Heart right ventricle (tissue), 16 donors: ENCODE measurements at regions not wholly inside any gene's neighbourhood (a gene's known extent, or its start where the extent isn't known, plus 50 kb on each side); places are given as distances from the start of the nearest gene placed in this dataset.

Source experiments
- ATAC-seq, 8 donors: fragments of 200-7000 bp; cut with Tn5 transposase; one replicate each; pipeline ENCODE4 v1.9.1; 2020; ENCODE audit warnings: mild to moderate bottlenecking in 8 of 8, moderate library complexity in 8 of 8, moderate number of reproducible peaks in 1 of 8
- DNase-seq, 2 donors: peaks; one replicate each; pipeline ENCODE4 v3.0.0-alpha.2; 2020
- H3K27ac ChIP-seq, 10 donors: fragments of 200-600 bp; sonication (generic) in 2 of 10; one replicate each; pipeline versions ENCODE4 v1.5.0 to v1.8.0; 2020 to 2022; ENCODE audit warnings: mild to moderate bottlenecking in 3 of 10
- H3K27me3 ChIP-seq, 7 donors: fragments of 200-600 bp; one replicate each; pipeline ENCODE4 v1.8.0; 2021 to 2022; ENCODE audit warnings: mild to moderate bottlenecking in 2 of 7
- H3K36me3 ChIP-seq, 9 donors: fragments of 200-600 bp; sonication (generic) in 1 of 9; one replicate each; pipeline versions ENCODE4 v1.5.0 to v1.8.0; 2020 to 2022; ENCODE audit warnings: mild to moderate bottlenecking in 2 of 9
- H3K4me1 ChIP-seq, 9 donors: fragments of 200-600 bp; sonication (generic) in 1 of 9; one replicate each; pipeline versions ENCODE4 v1.5.0 to v1.8.0; 2020 to 2022; ENCODE audit warnings: mild to moderate bottlenecking in 4 of 9
- H3K4me3 ChIP-seq, 10 donors: fragments of 200-600 bp; sonication (generic) in 2 of 10; one replicate each; pipeline versions ENCODE4 v1.5.0 to v1.8.0; 2020 to 2022; ENCODE audit warnings: mild to moderate bottlenecking in 7 of 10, moderate library complexity in 2 of 10
- H3K9me3 ChIP-seq, 11 donors: fragments of 200-600 bp in 10 of 11; sonication (generic) in 2 of 11; one replicate each; pipeline versions ENCODE4 v1.5.0 to v1.8.0; 2013 to 2022; ENCODE audit warnings: mild to moderate bottlenecking in 2 of 11, control low read depth in 1 of 11, moderate library complexity in 1 of 11
- WGBS, 2 donors: extraction: QIAGEN DNeasy Blood & Tissue Kit; methylation state at CpG; one replicate each; pipeline ENCODE4 v1.1.7; 2013; ENCODE audit warnings: inconsistent platforms in 1 of 2; 5-methylcytosine and 5-hydroxymethylcytosine counted together
- intact Hi-C, 10 donors: fragments of 100-400 bp; cut with DNase I; formaldehyde crosslinking; loops; one replicate each; pipeline versions ENCODE4 v1.11.1 to v1.14.2; 2022
- TF ChIP-seq, protein P1 (sequence below), 9 donors: fragments of 200-600 bp; sonication (generic) in 2 of 9; IDR thresholded peaks; one replicate each; pipeline versions ENCODE4 v1.5.0 to v1.8.0; 2021 to 2022; ENCODE audit warnings: antibody characterized with exemption in 9 of 9, mild to moderate bottlenecking in 5 of 9, moderate library complexity in 1 of 9
- donor health status: Arrhythmogenic right ventricular cardiomyopathy.
- donor health status: ischemic (EF 13 %, LVEDD 7.1; RV severe dilation, severe dysfunction).
- donor health status: healthy with polysubstance abuse.
- donor health status: DM: no; HTN: yes; CAD: no.
- donor health status: DM: no; HTN: no; CAD: no.
- donor health status: ischemic (EF 25% LVEDD 6.9; RV normal size, moderate dysfunction).
- donor health status: ischemic (EF 25% LVEDD 5.7; RV mildly dilated, moderate dysfunction).
- donor health status: healthy.
- donor health status: DM: yes; HTN: yes; CAD: no.
- donor health status: Ischemic cardiomyopathy.
- donor health status: ischemic (EF 35%, LVEDD 5.7; RV mildly dilated, moderate dysfunction).
- donor health status: nonischemic (EF 11% LVEDD 7.7; RV severe dilation, severe dysfunction).
- donor health status: DM: yes; HTN: yes; CAD: no.
- donor health status: PGD.
- donor health status: ischemic (EF 29% LVEDD 5.4; RV normal size, mild dysfunction).
- donor health status: nonischemic (EF 23%, LVEDD 6.1; RV moderate dilation, normal function).

DNA sequence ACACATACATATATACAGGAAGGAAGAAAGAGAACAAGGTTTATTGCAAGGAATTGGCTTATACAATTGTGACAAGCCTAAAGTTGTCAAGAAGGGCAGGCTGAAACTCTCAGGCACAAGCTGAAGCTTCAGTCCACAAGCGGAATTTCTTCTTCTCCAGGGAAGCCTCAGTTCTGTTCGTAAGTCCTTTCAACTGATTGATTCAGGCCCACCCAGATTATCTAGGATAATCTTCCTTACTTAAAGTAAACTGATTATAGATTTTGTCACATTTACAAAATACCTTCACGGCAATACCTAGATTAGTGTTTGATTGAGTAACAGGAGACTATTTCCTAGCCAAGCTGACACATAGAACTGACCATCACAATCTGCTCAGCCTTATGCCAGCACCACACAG, 81.5 kb upstream of the TMEM260 start:
- WGBS, 2 donors: 82 to 83% methylated on average over 3 of the region's 3 CpGs
- intact Hi-C loops: loop anchor here in 3 of 10 donors (5.0 to 10.0 kb wide), 2 partner anchors 704 to 817 kb away; no protein-coding TSS in a partner anchor
- no peaks in the 10 kb centered on the region for H3K9me3 ChIP-seq
- ATAC-seq (no peak), DNase-seq (no peak)
- H3K27ac ChIP-seq: no peak overlapping the region
- no peaks in the 10 kb centered on the region for H3K36me3 ChIP-seq
- TF ChIP-seq, protein P1, sequence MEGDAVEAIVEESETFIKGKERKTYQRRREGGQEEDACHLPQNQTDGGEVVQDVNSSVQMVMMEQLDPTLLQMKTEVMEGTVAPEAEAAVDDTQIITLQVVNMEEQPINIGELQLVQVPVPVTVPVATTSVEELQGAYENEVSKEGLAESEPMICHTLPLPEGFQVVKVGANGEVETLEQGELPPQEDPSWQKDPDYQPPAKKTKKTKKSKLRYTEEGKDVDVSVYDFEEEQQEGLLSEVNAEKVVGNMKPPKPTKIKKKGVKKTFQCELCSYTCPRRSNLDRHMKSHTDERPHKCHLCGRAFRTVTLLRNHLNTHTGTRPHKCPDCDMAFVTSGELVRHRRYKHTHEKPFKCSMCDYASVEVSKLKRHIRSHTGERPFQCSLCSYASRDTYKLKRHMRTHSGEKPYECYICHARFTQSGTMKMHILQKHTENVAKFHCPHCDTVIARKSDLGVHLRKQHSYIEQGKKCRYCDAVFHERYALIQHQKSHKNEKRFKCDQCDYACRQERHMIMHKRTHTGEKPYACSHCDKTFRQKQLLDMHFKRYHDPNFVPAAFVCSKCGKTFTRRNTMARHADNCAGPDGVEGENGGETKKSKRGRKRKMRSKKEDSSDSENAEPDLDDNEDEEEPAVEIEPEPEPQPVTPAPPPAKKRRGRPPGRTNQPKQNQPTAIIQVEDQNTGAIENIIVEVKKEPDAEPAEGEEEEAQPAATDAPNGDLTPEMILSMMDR (IDR thresholded peaks at IDR 0.05): no peak
- H3K27me3 ChIP-seq: no peaks in the 10 kb centered on the region
- no peaks in the 10 kb centered on the region for H3K4me1 ChIP-seq
- no peak overlapping the region for H3K4me3 ChIP-seq

DNA sequence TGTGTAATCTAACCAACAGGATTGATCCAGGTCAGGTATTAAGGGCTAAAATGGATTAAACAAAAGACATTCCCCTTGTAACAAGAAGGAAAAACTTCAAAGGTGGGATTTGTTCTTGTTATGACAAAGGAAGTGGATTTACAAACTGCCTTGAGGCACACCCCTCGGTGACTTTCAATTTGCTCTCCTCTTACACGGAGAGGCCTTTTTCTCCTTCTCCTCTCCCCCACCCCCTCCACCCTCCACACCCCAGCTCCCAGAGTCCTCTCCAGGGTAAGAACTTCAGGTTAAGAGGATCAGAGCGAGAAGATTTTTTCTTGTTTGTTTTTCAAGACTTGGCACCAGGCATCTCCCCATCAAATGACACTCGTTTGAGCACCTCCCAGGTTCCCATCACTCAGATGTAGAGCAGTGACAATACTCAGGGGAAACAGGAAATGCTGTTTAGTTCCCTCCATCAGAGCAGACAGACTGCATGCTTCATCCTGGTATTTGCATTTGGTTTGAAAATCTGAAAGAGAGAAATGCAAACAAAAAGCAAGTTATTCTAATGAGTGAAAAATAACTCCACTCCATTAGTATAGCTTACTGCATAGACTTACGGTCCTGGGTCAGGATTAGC, 77.6 kb upstream of the TMEM260 start:
- TF ChIP-seq, protein P1 (IDR thresholded peaks at IDR 0.05): no peak
- 37 to 47% methylated on average over 5 of the region's 5 CpGs for WGBS, 2 donors
- intact Hi-C loops: no loop called here

DNA sequence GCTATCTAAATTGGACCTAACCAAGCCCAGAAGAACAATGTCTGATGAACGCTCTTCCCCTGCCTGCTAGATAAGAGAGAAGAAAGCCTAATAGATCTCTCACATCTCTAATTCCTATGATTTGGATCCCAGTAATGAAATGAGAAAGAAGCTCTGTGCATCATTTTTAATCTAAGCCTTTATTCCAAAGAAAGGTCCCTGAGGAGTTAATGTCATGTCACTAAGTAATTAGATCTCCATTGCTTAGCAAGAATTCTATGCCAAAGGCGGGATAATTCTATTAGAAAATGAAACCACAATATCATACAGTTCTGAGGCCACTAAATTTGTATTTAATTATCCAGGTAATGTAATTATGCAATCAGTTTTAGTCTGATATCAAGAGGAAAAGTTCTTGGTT, 74.2 kb upstream of the TMEM260 start:
- ATAC-seq: no peak
- Histone ChIP-seq H3K27ac (no peak overlapping the region), H3K36me3 (no peaks in the 10 kb centered on the region), H3K4me1 (no peaks in the 10 kb centered on the region), H3K9me3 (peaks cover 0 to 5% (median 0%) of the 10 kb centered on the region in 11 donors), H3K27me3 (peaks cover 0 to 31% (median 7%) of the 10 kb centered on the region in 7 donors), H3K4me3 (no peak overlapping the region)
- TF ChIP-seq, protein P1 (IDR thresholded peaks at IDR 0.05): no peak
- WGBS, 2 donors: 74 to 76% methylated on average over 2 of the region's 2 CpGs
- intact Hi-C loops: no loop called here
- no peak for DNase-seq

More for the DNA sequence above, 77.6 kb upstream of the TMEM260 start:
- Histone ChIP-seq H3K27me3 (peaks cover 0 to 29% (median 7%) of the 10 kb centered on the region in 7 donors), H3K36me3 (no peaks in the 10 kb centered on the region), H3K4me3 (no peak overlapping the region), H3K27ac (no peak overlapping the region), H3K9me3 (peaks cover 0 to 2% (median 0%) of the 10 kb centered on the region in 11 donors), H3K4me1 (no peaks in the 10 kb centered on the region)
- no peak for ATAC-seq
- no peak for DNase-seq

DNA sequence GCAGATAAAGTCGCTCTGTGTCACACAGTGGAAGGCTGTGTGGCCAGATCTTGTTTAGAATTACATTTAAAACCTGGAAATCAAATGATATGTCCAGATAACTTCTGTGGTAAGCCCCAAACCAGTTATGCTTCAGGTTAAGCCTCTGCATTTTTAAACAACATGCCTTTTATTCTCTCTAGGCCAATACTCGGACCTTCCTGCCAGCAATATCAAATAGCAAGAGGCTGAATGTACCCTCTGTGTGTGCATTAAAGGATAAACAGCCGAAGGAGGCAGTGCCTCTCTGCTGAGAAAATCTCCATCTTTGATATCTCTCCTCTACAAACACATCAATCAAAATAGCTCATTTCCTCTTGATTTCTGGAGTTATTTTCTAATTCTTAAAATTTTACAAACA, 67.1 kb upstream of the TMEM260 start:
- no peak for DNase-seq
- intact Hi-C loops: no loop called here
- Histone ChIP-seq H3K4me3 (no peak overlapping the region), H3K4me1 (no peaks in the 10 kb centered on the region), H3K27ac (no peak overlapping the region), H3K27me3 (peaks cover 0 to 12% (median 9%) of the 10 kb centered on the region in 7 donors), H3K9me3 (no peaks in the 10 kb centered on the region), H3K36me3 (no peaks in the 10 kb centered on the region)
- WGBS, 2 donors: 70% methylated on average over 3 of the region's 3 CpGs
- ATAC-seq: no peak
- TF ChIP-seq, protein P1 (IDR thresholded peaks at IDR 0.05): no peak
